Adrenal gland (tissue), 9 donors: ENCODE measurements at regions not wholly inside any gene's neighbourhood (a gene's known extent, or its start where the extent isn't known, plus 50 kb on each side); places are given as distances from the start of the nearest gene placed in this dataset.

Experiments
- DNase-seq, 7 donors: peaks; one replicate each; pipeline ENCODE4 v3.0.0-alpha.2; 2019 to 2020
- H3K27ac ChIP-seq, 5 donors: fragments of 200-600 bp; sonication (generic) in 4 of 5; 1 replicate in 3 of 5; 2 replicates in 2 of 5; pipeline versions ENCODE4 v1.5.1 to v1.8.0; 2016 to 2020; ENCODE audit warnings: mild to moderate bottlenecking in 1 of 5
- H3K27me3 ChIP-seq: fragments of 200-600 bp; 2 replicates; pipeline ENCODE4 v1.8.0; 2021
- H3K36me3 ChIP-seq, 2 donors: fragments of 200-600 bp; replicated peaks in 1 of 2; 1 replicate in 1 of 2; 2 replicates in 1 of 2; pipeline versions ENCODE4 v1.5.1 to v1.8.0; 2018 to 2022
- H3K4me1 ChIP-seq, 2 donors: fragments of 200-600 bp; replicated peaks in 1 of 2; 1 replicate in 1 of 2; 2 replicates in 1 of 2; pipeline versions ENCODE4 v1.5.1 to v1.8.0; 2018 to 2021
- H3K4me3 ChIP-seq, 4 donors: fragments of 200-600 bp; sonication (generic) in 3 of 4; one replicate each; pipeline ENCODE4 v1.5.1; 2016 to 2018
- H3K9me3 ChIP-seq, 3 donors: fragments of 200-600 bp; sonication (generic) in 1 of 3; replicated peaks in 1 of 3; 1 replicate in 2 of 3; 2 replicates in 1 of 3; pipeline versions ENCODE4 v1.5.1 to v1.8.0; 2016 to 2021
- CTCF ChIP-seq, 6 experiments: fragments of 450-650 bp in 4 of 6; fragments of 200-600 bp in 2 of 6; sonication (generic) in 1 of 6; IDR thresholded peaks; 1 replicate in 5 of 6; 2 replicates in 1 of 6; pipeline versions ENCODE4 v1.5.1 to v1.8.0; 2016 to 2021; ENCODE audit warnings: antibody characterized with exemption in 6 of 6, mild to moderate bottlenecking in 2 of 6, moderate library complexity in 1 of 6
- POLR2A ChIP-seq, 2 donors: fragments of 450-650 bp; IDR thresholded peaks; one replicate each; pipeline ENCODE4 v1.6.1; 2017; ENCODE audit warnings: antibody characterized with exemption in 2 of 2, mild to moderate bottlenecking in 2 of 2, moderate library complexity in 1 of 2
- WGBS, 4 donors: extraction: QIAGEN DNeasy Blood & Tissue Kit in 2 of 4; methylation state at CpG; one replicate each; pipeline versions ENCODE4 v1.1.5 to v1.1.7; 2013 to 2017; 5-methylcytosine and 5-hydroxymethylcytosine counted together
- intact Hi-C, 2 donors: fragments of 100-400 bp; cut with DNase I; formaldehyde crosslinking; loops; one replicate each; pipeline versions ENCODE4 v1.14.1 to v1.15.0; 2022 to 2023
- donor health status: healthy with polysubstance abuse.
- donor health status: Bipolar disorder and iron deficiency.
- donor health status: DM: yes; HTN: yes; CAD: no.
- donor health status: DM: no; HTN: no; CAD: no.
- donor health status: DM: no; HTN: no; CAD: no.

GRCh38 chr11:103792981-103793468, 243.4 kb upstream of the DDI1 start:
- H3K4me1 ChIP-seq, result peaks cover 0 to 18% of the 10 kb centered on the region in 2 donors
- peak overlapping the region in 1 of 5 donors; percentile 11 for H3K27ac ChIP-seq
- no peak overlapping the region for H3K4me3 ChIP-seq
- peak in 4 of 7 donors; percentile 20 to 39 (median 23) for DNase-seq
- intact Hi-C loops, result no loop called here
- H3K27me3 ChIP-seq, result no peaks in the 10 kb centered on the region
- no peaks in the 10 kb centered on the region for H3K36me3 ChIP-seq
- 81 to 100% (median 93%) methylated on average over 1 of the region's 1 CpG for WGBS, 4 donors
- TF ChIP-seq CTCF (IDR thresholded peaks at IDR 0.05), result no peak
- no peak for TF ChIP-seq POLR2A (IDR thresholded peaks at IDR 0.05)
- peaks cover 0 to 9% (median 0%) of the 10 kb centered on the region in 3 donors for H3K9me3 ChIP-seq

GRCh38 chr11:103794262-103794661, 242.2 kb upstream of the DDI1 start:
- peaks cover 0 to 9% (median 0%) of the 10 kb centered on the region in 3 donors for H3K9me3 ChIP-seq
- no peaks in the 10 kb centered on the region for H3K27me3 ChIP-seq
- TF ChIP-seq CTCF (IDR thresholded peaks at IDR 0.05) (no peak), POLR2A (IDR thresholded peaks at IDR 0.05) (no peak)
- intact Hi-C loops, result no loop called here
- no peak overlapping the region for H3K4me3 ChIP-seq
- no peak overlapping the region for H3K27ac ChIP-seq
- 22 to 36% (median 33%) methylated on average over 2 of the region's 2 CpGs for WGBS, 4 donors
- peak in 1 of 7 donors; percentile 8 for DNase-seq
- no peaks in the 10 kb centered on the region for H3K36me3 ChIP-seq
- H3K4me1 ChIP-seq, result peaks cover 0 to 18% of the 10 kb centered on the region in 2 donors

- peak overlapping the region in 1 of 5 donors; percentile 15 for H3K27ac ChIP-seq
- H3K9me3 ChIP-seq, result no peaks in the 10 kb centered on the region
- DNase-seq, result peak in 1 of 7 donors; percentile 54
- peaks cover 0 to 12% of the 10 kb centered on the region in 2 donors for H3K4me1 ChIP-seq
- H3K4me3 ChIP-seq, result no peak overlapping the region
- intact Hi-C loops, result no loop called here
- no peaks in the 10 kb centered on the region for H3K27me3 ChIP-seq
- 24 to 42% (median 34%) methylated on average over 1 of the region's 1 CpG for WGBS, 4 donors
- H3K36me3 ChIP-seq, result no peaks in the 10 kb centered on the region
- no peak for TF ChIP-seq POLR2A (IDR thresholded peaks at IDR 0.05)
- no peak for TF ChIP-seq CTCF (IDR thresholded peaks at IDR 0.05)
These were observed 238.4 kb upstream of the DDI1 start for GRCh38 chr11:103798026-103798425.

GRCh38 chr11:103798446-103798845, 238.0 kb upstream of the DDI1 start:
- H3K36me3 ChIP-seq, result no peaks in the 10 kb centered on the region
- no peak overlapping the region for H3K4me3 ChIP-seq
- 55 to 79% (median 74%) methylated on average over 3 of the region's 3 CpGs for WGBS, 4 donors
- DNase-seq, result no peak
- intact Hi-C loops, result no loop called here
- H3K27me3 ChIP-seq, result no peaks in the 10 kb centered on the region
- no peak for TF ChIP-seq CTCF (IDR thresholded peaks at IDR 0.05)
- TF ChIP-seq POLR2A (IDR thresholded peaks at IDR 0.05), result no peak
- H3K9me3 ChIP-seq, result no peaks in the 10 kb centered on the region
- H3K4me1 ChIP-seq, result peaks cover 0 to 7% of the 10 kb centered on the region in 2 donors
- no peak overlapping the region for H3K27ac ChIP-seq
